Transverse colon (tissue), 4 donors: ENCODE measurements at regions not wholly inside any gene's neighbourhood (a gene's known extent, or its start where the extent isn't known, plus 50 kb on each side); places are given as distances from the start of the nearest gene placed in this dataset.

Source experiments
- DNase-seq: peaks from one replicate; pipeline ENCODE4 v3.0.0-alpha.2; 2019
- H3K27ac ChIP-seq, 4 donors: fragments of 200-600 bp; sonication (generic); 2 replicates each; pipeline ENCODE4 v1.5.1; 2016 to 2018; ENCODE audit warnings: inconsistent platforms in 4 of 4
- H3K27me3 ChIP-seq: fragments of 200-600 bp; sonication (generic); 2 replicates; pipeline ENCODE4 v1.5.1; 2017; ENCODE audit warnings: inconsistent platforms
- H3K36me3 ChIP-seq, 4 donors: fragments of 200-600 bp; sonication (generic); 2 replicates each; pipeline ENCODE4 v1.5.1; 2017 to 2019; ENCODE audit warnings: inconsistent platforms in 4 of 4
- H3K4me1 ChIP-seq, 4 donors: fragments of 200-600 bp; sonication (generic); 2 replicates each; pipeline ENCODE4 v1.5.1; 2017 to 2020; ENCODE audit warnings: inconsistent platforms in 4 of 4
- H3K4me3 ChIP-seq, 4 donors: fragments of 200-600 bp; sonication (generic); 1 replicate in 1 of 4; 2 replicates in 3 of 4; pipeline versions ENCODE4 v1.5.1 to v1.6.1; 2017 to 2019; ENCODE audit warnings: inconsistent platforms in 4 of 4
- H3K9me3 ChIP-seq, 2 donors: fragments of 200-600 bp; sonication (generic); 2 replicates each; pipeline ENCODE4 v1.5.1; 2017 to 2019; ENCODE audit warnings: inconsistent platforms in 2 of 2
- CTCF ChIP-seq, 5 experiments: fragments of 200-600 bp in 3 of 5; fragments of 450-650 bp in 2 of 5; sonication (generic) in 3 of 5; IDR thresholded peaks; 1 replicate in 2 of 5; 2 replicates in 3 of 5; pipeline ENCODE4 v1.5.1; 2016 to 2017; ENCODE audit warnings: antibody characterized with exemption in 5 of 5, inconsistent platforms in 3 of 5, mild to moderate bottlenecking in 2 of 5, moderate library complexity in 1 of 5
- EP300 ChIP-seq: sonication (generic); formaldehyde crosslinking; IDR thresholded peaks from one replicate; pipeline ENCODE4 v1.6.1; 2017; ENCODE audit warnings: antibody characterized with exemption, low read depth
- POLR2A ChIP-seq: fragments of 450-650 bp; IDR thresholded peaks from one replicate; pipeline ENCODE4 v1.6.1; 2016; ENCODE audit warnings: antibody characterized with exemption, mild to moderate bottlenecking, moderate library complexity
- POLR2AphosphoS5 ChIP-seq, 3 donors: sonication (generic); formaldehyde crosslinking; IDR thresholded peaks; one replicate each; pipeline ENCODE4 v1.6.1; 2016; ENCODE audit warnings: antibody characterized with exemption in 3 of 3
- WGBS, 2 donors: methylation state at CpG; one replicate each; pipeline ENCODE4 v1.1.5; 2018; ENCODE audit warnings: low coverage in 1 of 2; 5-methylcytosine and 5-hydroxymethylcytosine counted together
- in situ Hi-C, 4 donors: fragments of 200-750 bp; cut with MboI; loops; one replicate each; pipeline versions ENCODE4 v1.15.0 to v1.15.1; 2017; ENCODE audit warnings: low sequenced_read_pairs in 3 of 4, low pct_ligation_motif_present in 1 of 4, low pct_unique_long_range_greater_than_20kb in 1 of 4
- intact Hi-C: fragments of 100-400 bp; cut with DNase I; formaldehyde crosslinking; loops from one replicate; pipeline ENCODE4 v1.15.1; 2023; ENCODE audit warnings: low total_unique reads

- Histone ChIP-seq H3K27ac (no peak overlapping the region), H3K9me3 (no peaks in the 10 kb centered on the region), H3K27me3 (no peaks in the 10 kb centered on the region), H3K4me3 (no peak overlapping the region), H3K4me1 (no peaks in the 10 kb centered on the region), H3K36me3 (no peaks in the 10 kb centered on the region)
- intact Hi-C loops: no loop called here
- 80 to 82% methylated on average over 5 of the region's 5 CpGs for WGBS, 2 donors
- DNase-seq: no peak
- in situ Hi-C loops: no loop called here
- TF ChIP-seq CTCF (IDR thresholded peaks at IDR 0.05): no peak
- TF ChIP-seq POLR2A: no peak
Observed at GRCh38 chr15:53320816-53321215, 438.6 kb downstream of the WDR72 start.

DNA sequence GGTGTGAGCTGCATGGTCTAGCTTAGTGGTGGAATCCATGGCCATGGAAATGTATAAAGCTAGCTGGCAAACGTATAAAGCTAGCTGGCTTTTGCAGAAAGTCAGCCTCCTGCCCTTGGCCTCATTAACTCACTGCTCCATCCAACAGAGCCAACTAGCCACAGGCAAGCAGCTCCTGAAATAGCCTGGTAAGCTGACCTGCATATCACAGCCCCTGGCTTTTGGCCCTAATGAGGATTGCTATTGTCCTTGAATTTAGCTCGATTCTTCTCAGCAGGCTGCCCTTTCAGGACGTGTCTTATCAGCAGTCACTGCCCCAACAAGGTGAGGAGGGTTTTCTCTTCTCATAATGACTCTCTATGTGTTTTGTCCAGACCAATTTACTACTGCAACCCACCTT is 446.8 kb downstream of the WDR72 start:
- H3K4me1 ChIP-seq: no peaks in the 10 kb centered on the region
- WGBS, 2 donors: 40 to 52% methylated on average over 1 to 3 of the region's 3 CpGs
- no peak for DNase-seq
- in situ Hi-C loops: no loop called here
- H3K36me3 ChIP-seq: no peaks in the 10 kb centered on the region
- no peak for TF ChIP-seq CTCF (IDR thresholded peaks at IDR 0.05)
- no peak for TF ChIP-seq POLR2AphosphoS5 (IDR thresholded peaks at IDR 0.05)
- TF ChIP-seq POLR2A: no peak
- TF ChIP-seq EP300: no peak
- intact Hi-C loops: no loop called here
- no peaks in the 10 kb centered on the region for H3K27me3 ChIP-seq
- H3K27ac ChIP-seq: no peak overlapping the region
- no peak overlapping the region for H3K4me3 ChIP-seq
- H3K9me3 ChIP-seq: no peaks in the 10 kb centered on the region

DNA sequence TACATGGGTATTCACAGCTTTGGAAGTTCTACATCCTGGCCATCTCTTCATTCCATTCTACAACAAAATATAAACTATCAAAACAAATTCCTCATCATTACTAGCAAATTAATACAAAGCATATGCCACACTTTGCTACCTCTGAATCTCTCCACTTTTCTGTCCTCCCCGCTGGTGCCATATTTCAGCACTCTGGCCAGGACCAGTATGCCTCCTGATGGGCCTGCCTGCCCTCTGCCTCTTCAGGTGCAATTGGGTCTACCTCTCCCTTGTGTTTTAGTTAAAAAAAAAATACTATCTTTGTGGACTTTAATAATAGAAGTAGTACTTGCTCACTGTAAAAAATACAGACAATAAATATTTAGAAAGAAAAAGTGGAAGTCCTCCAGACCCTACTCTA is 448.8 kb downstream of the WDR72 start:
- no peak for TF ChIP-seq CTCF (IDR thresholded peaks at IDR 0.05)
- no peak for TF ChIP-seq POLR2A
- no peak for TF ChIP-seq EP300
- no peak for TF ChIP-seq POLR2AphosphoS5 (IDR thresholded peaks at IDR 0.05)
- 79 to 83% methylated on average over 1 of the region's 1 CpG for WGBS, 2 donors
- Histone ChIP-seq H3K9me3 (no peaks in the 10 kb centered on the region), H3K27ac (no peak overlapping the region), H3K36me3 (no peaks in the 10 kb centered on the region), H3K27me3 (no peaks in the 10 kb centered on the region), H3K4me3 (no peak overlapping the region), H3K4me1 (no peaks in the 10 kb centered on the region)
- intact Hi-C loops: no loop called here
- in situ Hi-C loops: no loop called here
- no peak for DNase-seq

DNA sequence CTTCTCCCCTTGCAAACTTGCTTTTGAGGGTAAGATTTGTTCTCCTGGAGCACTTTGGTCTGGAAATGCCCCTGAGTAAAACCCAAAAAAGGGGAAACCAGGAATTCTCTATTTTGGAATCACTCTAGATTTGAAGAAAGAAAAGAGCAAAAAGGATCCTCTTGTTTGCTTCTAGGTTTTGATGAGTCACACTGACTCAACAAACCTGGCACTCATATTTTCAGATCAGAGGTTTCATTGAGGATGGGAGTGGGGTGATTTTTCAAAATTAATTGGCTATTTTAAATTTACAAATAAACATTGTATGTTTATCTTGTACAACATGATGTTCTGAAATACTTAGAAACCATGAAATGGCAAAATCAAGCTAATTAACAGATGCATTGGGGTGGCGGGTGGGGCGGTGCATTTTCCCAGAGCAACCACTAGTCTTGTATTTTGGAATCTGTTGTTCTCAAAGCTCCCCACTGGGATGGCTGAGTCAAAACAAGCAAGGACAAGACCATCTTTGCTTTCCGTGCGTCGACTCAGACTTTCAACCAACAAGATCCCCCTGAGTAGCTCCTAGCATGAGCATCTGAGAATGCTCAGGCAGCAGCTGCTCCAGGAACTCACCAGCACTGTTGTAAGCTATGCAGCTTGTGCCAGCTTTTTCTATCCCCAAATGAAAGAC is 451.4 kb downstream of the WDR72 start:
- no peak overlapping the region for H3K4me3 ChIP-seq
- no peaks in the 10 kb centered on the region for H3K36me3 ChIP-seq
- no peak for DNase-seq
- WGBS, 2 donors: 83 to 100% methylated on average over 2 to 5 of the region's 5 CpGs
- in situ Hi-C loops (no loop called here), intact Hi-C loops (no loop called here)
- no peak overlapping the region for H3K27ac ChIP-seq
- H3K27me3 ChIP-seq: no peaks in the 10 kb centered on the region
- no peaks in the 10 kb centered on the region for H3K9me3 ChIP-seq
- H3K4me1 ChIP-seq: no peaks in the 10 kb centered on the region
- TF ChIP-seq POLR2A (no peak), POLR2AphosphoS5 (IDR thresholded peaks at IDR 0.05) (no peak), CTCF (IDR thresholded peaks at IDR 0.05) (no peak), EP300 (no peak)
